EH (cell line): ENCODE measurements at regions not wholly inside any gene's neighbourhood (a gene's known extent, or its start where the extent isn't known, plus 50 kb on each side); places are given as distances from the start of the nearest gene placed in this dataset.
"Not testable (repeated sequence)": the region's sequence is repeated elsewhere in the genome, so short reads cannot be mapped to it uniquely, and the experiment has no call there.

Experiments used
- DNase-seq: peaks from one replicate; pipeline ENCODE4 v3.0.0-alpha.2; 2015; ENCODE audit warnings: low read depth

GRCh38 chr7:94706996-94707740, 51.2 kb upstream of the SGCE start:
- DNase-seq = no peak

GRCh38 chr7:94710256-94710655, 54.3 kb upstream of the SGCE start:
- peak; percentile 36 for DNase-seq

GRCh38 chr7:94722360-94722759, 66.4 kb upstream of the SGCE start:
- not testable (repeated sequence) for DNase-seq

- DNase-seq = not testable (repeated sequence)
Observed at GRCh38 chr7:94728893-94729292, 73.0 kb upstream of the SGCE start.

GRCh38 chr7:94738071-94738470, 82.1 kb upstream of the SGCE start:
- no peak for DNase-seq

- DNase-seq = no peak
Observed at GRCh38 chr7:94739180-94739579, 83.2 kb upstream of the SGCE start.

- no peak for DNase-seq
Observed at GRCh38 chr7:94740509-94740908, 84.6 kb upstream of the SGCE start.

GRCh38 chr7:94741179-94741578, 85.2 kb upstream of the SGCE start:
- DNase-seq = no peak

GRCh38 chr7:94748376-94748775, 92.4 kb upstream of the SGCE start:
- no peak for DNase-seq

- no peak for DNase-seq
Observed at GRCh38 chr7:94760446-94761100, 104.6 kb upstream of the SGCE start.

GRCh38 chr7:94761451-94761850, 105.5 kb upstream of the SGCE start:
- DNase-seq = no peak

GRCh38 chr7:94763268-94763667, 107.3 kb upstream of the SGCE start:
- peak; percentile 1 for DNase-seq

GRCh38 chr7:94769724-94770123, 113.8 kb upstream of the SGCE start:
- DNase-seq = no peak

GRCh38 chr7:94778711-94779459, 123.0 kb upstream of the SGCE start:
- no peak for DNase-seq

GRCh38 chr7:94779861-94780260, 123.9 kb upstream of the SGCE start:
- no peak for DNase-seq

GRCh38 chr7:94781236-94781635, 125.3 kb upstream of the SGCE start:
- DNase-seq = no peak

- DNase-seq = no peak
Observed at GRCh38 chr7:94782777-94783176, 124.6 kb upstream of the PPP1R9A start.

GRCh38 chr7:94787285-94787684, 120.1 kb upstream of the PPP1R9A start:
- no peak for DNase-seq

- not testable (repeated sequence) for DNase-seq
Observed at GRCh38 chr7:94788378-94788777, 119.0 kb upstream of the PPP1R9A start.

GRCh38 chr7:94792241-94792640, 115.2 kb upstream of the PPP1R9A start:
- DNase-seq = no peak

- DNase-seq = not testable (repeated sequence)
Observed at GRCh38 chr7:94797404-94797803, 110.0 kb upstream of the PPP1R9A start.

- DNase-seq = no peak
Observed at GRCh38 chr7:94803821-94804220, 103.6 kb upstream of the PPP1R9A start.

GRCh38 chr7:94808673-94809072, 98.7 kb upstream of the PPP1R9A start:
- DNase-seq = peak; percentile 61
